ENCODE measurements at regions not wholly inside any gene's neighbourhood (a gene's known extent, or its start where the extent isn't known, plus 50 kb on each side); places are given as distances from the start of the nearest gene placed in this dataset.
"Not testable (repeated sequence)": the region's sequence is repeated elsewhere in the genome, so short reads cannot be mapped to it uniquely, and the experiment has no call there.

DNA sequence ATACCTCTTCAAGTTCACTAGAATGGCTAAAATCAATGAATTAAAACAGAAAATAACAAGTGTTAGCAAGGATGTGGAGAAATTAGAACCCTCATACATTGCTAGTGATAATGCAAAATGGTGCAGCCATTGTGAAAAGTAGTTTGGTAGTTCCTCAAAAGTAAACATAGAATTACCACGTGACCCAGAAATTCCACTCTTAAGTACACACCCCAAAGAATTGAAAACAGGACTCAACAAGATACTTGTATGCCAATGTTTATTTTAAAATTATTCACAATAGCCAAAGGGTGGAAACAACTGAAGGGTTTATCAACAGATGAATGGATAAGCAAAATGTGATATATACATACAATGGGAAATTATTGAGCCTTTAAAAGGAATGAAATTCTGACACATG, 70.3 kb downstream of the BARX1 start:
- 26 to 36% methylated on average over 1 of the region's 1 CpG for WGBS, 2 donors
- no peak overlapping the region for H3K27ac ChIP-seq

DNA sequence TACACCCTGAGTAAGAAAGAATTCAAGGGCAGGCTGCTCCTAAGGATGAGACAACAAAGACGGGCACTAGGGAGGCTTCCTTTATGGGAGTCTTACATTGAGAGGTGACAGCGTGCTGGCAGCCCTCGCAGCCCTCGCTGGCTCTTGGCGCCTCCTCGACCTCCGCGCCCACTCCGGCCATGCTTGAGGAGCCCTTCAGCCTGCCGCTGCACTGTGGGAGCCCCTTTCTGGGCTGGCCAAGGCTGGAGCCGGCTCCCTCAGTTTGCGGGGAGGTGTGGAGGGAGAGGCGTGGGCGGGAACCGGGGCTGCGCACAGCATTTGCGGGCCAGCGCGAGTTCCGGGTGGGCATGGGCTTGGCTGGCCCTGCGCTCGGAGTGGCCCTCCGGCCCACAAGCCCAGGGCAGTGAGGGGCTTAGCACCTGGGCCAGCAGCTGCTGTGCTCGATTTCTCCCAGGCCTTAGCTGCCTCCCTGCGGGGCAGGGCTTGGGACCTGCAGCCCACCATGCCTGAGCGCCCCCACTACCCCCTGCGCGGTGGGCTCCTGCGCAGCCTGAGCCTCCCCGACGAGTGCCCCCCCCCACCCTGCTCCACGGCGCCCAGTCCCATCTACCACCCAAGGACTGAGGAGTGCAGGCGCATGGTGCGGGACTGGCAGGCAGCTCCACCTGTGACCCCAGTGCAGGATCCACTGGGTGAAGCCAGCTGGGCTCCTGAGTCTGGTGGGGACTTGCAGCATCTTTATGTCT, 75.3 kb downstream of the BARX1 start:
- WGBS, 2 donors = 86 to 95% methylated on average over 10 to 31 of the region's 35 CpGs
- ATAC-seq (ENCODE audit: low FRiP score in 2 of 2); H3K27ac ChIP-seq; H3K4me3 ChIP-seq; H3K36me3 ChIP-seq; H3K27me3 ChIP-seq; H3K4me1 ChIP-seq: not testable (repeated sequence)
- H3K9me3 ChIP-seq = peaks cover 8 to 13% (median 10%) of the 10 kb centered on the region in 4 donors
- peak; percentile 10 to 55 for DNase-seq

More for the DNA sequence above, 70.3 kb downstream of the BARX1 start:
- no peak for DNase-seq
- H3K9me3 ChIP-seq = no peaks in the 10 kb centered on the region
- no peaks in the 10 kb centered on the region for H3K4me1 ChIP-seq
- TF ChIP-seq POLR2AphosphoS5 (IDR thresholded peaks at IDR 0.05) (no peak), EP300 (IDR thresholded peaks at IDR 0.05) (no peak), POLR2A (IDR thresholded peaks at IDR 0.05) (no peak)
- TF ChIP-seq, protein P1, sequence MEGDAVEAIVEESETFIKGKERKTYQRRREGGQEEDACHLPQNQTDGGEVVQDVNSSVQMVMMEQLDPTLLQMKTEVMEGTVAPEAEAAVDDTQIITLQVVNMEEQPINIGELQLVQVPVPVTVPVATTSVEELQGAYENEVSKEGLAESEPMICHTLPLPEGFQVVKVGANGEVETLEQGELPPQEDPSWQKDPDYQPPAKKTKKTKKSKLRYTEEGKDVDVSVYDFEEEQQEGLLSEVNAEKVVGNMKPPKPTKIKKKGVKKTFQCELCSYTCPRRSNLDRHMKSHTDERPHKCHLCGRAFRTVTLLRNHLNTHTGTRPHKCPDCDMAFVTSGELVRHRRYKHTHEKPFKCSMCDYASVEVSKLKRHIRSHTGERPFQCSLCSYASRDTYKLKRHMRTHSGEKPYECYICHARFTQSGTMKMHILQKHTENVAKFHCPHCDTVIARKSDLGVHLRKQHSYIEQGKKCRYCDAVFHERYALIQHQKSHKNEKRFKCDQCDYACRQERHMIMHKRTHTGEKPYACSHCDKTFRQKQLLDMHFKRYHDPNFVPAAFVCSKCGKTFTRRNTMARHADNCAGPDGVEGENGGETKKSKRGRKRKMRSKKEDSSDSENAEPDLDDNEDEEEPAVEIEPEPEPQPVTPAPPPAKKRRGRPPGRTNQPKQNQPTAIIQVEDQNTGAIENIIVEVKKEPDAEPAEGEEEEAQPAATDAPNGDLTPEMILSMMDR (IDR thresholded peaks at IDR 0.05) = no peak
- H3K27me3 ChIP-seq = no peaks in the 10 kb centered on the region
- no peak overlapping the region for H3K4me3 ChIP-seq
- no peak for ATAC-seq (ENCODE audit: low FRiP score in 2 of 2)
- no peaks in the 10 kb centered on the region for H3K36me3 ChIP-seq

DNA sequence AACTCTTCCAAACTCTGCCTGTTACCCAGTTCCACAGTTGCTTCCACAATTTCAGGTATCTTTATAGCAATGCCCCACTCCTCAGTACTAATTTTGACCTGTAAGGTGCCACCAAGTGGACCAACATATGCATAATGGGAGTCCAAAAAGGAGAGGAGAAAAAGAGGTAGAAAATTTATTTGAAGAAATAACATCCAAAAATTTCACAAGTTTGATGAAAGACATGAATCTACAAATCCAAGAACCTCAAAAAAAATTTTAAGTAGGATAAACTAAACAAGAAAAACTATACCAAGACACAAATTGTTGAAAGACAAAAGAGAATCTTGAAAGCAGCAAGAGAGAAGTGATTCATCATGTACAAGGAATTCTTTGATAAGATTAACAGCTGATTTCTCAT, 79.8 kb downstream of the BARX1 start:
- DNase-seq (no peak), ATAC-seq (ENCODE audit: low FRiP score in 2 of 2) (no peak)
- H3K4me3 ChIP-seq = no peak overlapping the region
- no peaks in the 10 kb centered on the region for H3K36me3 ChIP-seq
- TF ChIP-seq EP300 (IDR thresholded peaks at IDR 0.05) (no peak), POLR2AphosphoS5 (IDR thresholded peaks at IDR 0.05) (no peak)
- TF ChIP-seq, protein P1 (IDR thresholded peaks at IDR 0.05) = no peak
- peaks cover 17 to 25% (median 19%) of the 10 kb centered on the region in 4 donors for H3K9me3 ChIP-seq
- no peak overlapping the region for H3K27ac ChIP-seq
- H3K4me1 ChIP-seq = no peaks in the 10 kb centered on the region
- no peaks in the 10 kb centered on the region for H3K27me3 ChIP-seq

DNA sequence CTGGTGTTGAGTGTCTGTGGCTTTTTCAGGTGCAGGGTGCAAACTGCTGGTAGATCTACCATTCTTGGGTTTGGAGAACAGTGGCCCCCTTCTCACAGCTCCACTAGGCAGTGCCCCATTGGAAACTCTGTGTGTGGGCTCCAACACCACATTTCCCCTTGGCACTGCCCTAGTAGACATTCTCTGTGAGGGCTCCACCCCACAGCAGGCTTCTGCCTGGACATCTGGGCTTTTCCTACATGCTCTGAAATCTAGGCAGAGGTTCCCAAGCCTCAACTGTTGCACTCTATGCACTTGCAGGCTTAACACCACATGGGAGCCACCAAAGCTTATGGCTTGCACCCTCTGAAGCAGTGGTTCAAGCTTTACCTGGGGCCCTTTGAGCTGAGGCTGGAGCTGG, 80.9 kb downstream of the BARX1 start:
- no peak for TF ChIP-seq EP300 (IDR thresholded peaks at IDR 0.05)
- no peak for TF ChIP-seq POLR2AphosphoS5 (IDR thresholded peaks at IDR 0.05)
- no peak for TF ChIP-seq POLR2A (IDR thresholded peaks at IDR 0.05)
- TF ChIP-seq, protein P1 (IDR thresholded peaks at IDR 0.05) = no peak
- Histone ChIP-seq H3K27me3 (no peaks in the 10 kb centered on the region), H3K4me3 (no peak overlapping the region), H3K4me1 (no peaks in the 10 kb centered on the region), H3K27ac (no peak overlapping the region), H3K9me3 (peaks cover 17 to 25% (median 19%) of the 10 kb centered on the region in 4 donors), H3K36me3 (no peaks in the 10 kb centered on the region)
- DNase-seq = no peak
- ATAC-seq (ENCODE audit: low FRiP score in 2 of 2) = no peak

DNA sequence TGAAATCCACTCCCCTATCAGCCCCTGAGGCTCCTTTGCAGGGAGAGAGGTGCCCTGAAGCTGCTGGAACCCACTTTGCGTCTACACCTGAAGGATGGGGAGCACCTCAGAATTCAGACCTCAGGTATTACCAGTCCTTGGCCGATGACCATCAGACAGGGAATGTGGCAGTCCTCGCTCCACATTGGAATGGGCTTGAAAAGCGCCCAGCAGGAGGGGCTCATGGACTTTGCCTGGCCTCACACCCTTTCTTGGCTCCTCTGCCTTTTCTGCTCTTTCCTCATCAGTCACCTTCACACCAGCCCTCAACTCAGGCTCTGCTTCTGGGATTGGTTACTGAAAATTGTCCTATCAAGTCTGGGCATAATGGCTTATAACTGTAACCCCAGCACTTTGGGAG, 83.9 kb downstream of the BARX1 start:
- Histone ChIP-seq H3K4me1 (no peaks in the 10 kb centered on the region), H3K4me3 (no peak overlapping the region), H3K9me3 (peaks cover 13 to 25% (median 19%) of the 10 kb centered on the region in 4 donors), H3K27ac (no peak overlapping the region), H3K27me3 (no peaks in the 10 kb centered on the region), H3K36me3 (no peaks in the 10 kb centered on the region)
- WGBS, 2 donors = 87 to 89% methylated on average over 4 of the region's 4 CpGs
- ATAC-seq (ENCODE audit: low FRiP score in 2 of 2) (no peak), DNase-seq (no peak)
- TF ChIP-seq POLR2A (IDR thresholded peaks at IDR 0.05) = no peak
- TF ChIP-seq EP300 (IDR thresholded peaks at IDR 0.05) = no peak
- TF ChIP-seq, protein P1 (IDR thresholded peaks at IDR 0.05) = no peak
- no peak for TF ChIP-seq POLR2AphosphoS5 (IDR thresholded peaks at IDR 0.05)

Data from upper lobe of left lung (tissue), 6 donors.